Hepatocyte (in vitro differentiated cells): ENCODE measurements at regions not wholly inside any gene's neighbourhood (a gene's known extent, or its start where the extent isn't known, plus 50 kb on each side); places are given as distances from the start of the nearest gene placed in this dataset.

Source experiments
- DNase-seq: peaks from one replicate; pipeline ENCODE4 v3.0.0-alpha.2; 2016; ENCODE audit warnings: low spot score
- H2AFZ ChIP-seq: fragments of 200-600 bp; sonication (generic); 2 replicates; pipeline ENCODE4 v1.6.0; 2016; ENCODE audit warnings: antibody characterized with exemption, mild to moderate bottlenecking
- H3K27ac ChIP-seq: fragments of 200-600 bp; sonication (generic); 2 replicates; pipeline ENCODE4 v1.5.1; 2016; ENCODE audit warnings: mild to moderate bottlenecking
- H3K27me3 ChIP-seq: fragments of 200-600 bp; sonication (generic); 2 replicates; pipeline ENCODE4 v1.6.1; 2016
- H3K36me3 ChIP-seq: fragments of 200-600 bp; sonication (generic); replicated peaks from 2 replicates; pipeline ENCODE4 v1.5.1; 2016; ENCODE audit warnings: low read depth; ENCODE audit not compliant: insufficient read depth
- H3K4me1 ChIP-seq: fragments of 200-600 bp; sonication (generic); 2 replicates; pipeline ENCODE4 v1.5.1; 2016; ENCODE audit warnings: mild to moderate bottlenecking, moderate library complexity; ENCODE audit not compliant: insufficient read depth
- H3K4me2 ChIP-seq: fragments of 200-600 bp; sonication (generic); 2 replicates; pipeline ENCODE4 v1.6.0; 2016
- H3K4me3 ChIP-seq: fragments of 200-600 bp; sonication (generic); 2 replicates; pipeline ENCODE4 v1.5.1; 2016; ENCODE audit warnings: mild to moderate bottlenecking
- H3K79me2 ChIP-seq: fragments of 200-600 bp; sonication (generic); 2 replicates; pipeline ENCODE4 v1.6.0; 2017; ENCODE audit warnings: mild to moderate bottlenecking
- H3K9me2 ChIP-seq: fragments of 200-600 bp; sonication (generic); replicated peaks from 2 replicates; pipeline ENCODE4 v1.6.0; 2017; ENCODE audit warnings: mild to moderate bottlenecking; ENCODE audit not compliant: insufficient read depth
- H3K9me3 ChIP-seq: fragments of 200-600 bp; sonication (generic); 2 replicates; pipeline ENCODE4 v1.5.1; 2016; ENCODE audit warnings: low read depth, mild to moderate bottlenecking
- H4K20me1 ChIP-seq: fragments of 200-600 bp; sonication (generic); 2 replicates; pipeline ENCODE4 v1.6.0; 2016; ENCODE audit warnings: mild to moderate bottlenecking; ENCODE audit not compliant: insufficient read depth, poor library complexity, severe bottlenecking
- EZH2 ChIP-seq: fragments of 200-600 bp; sonication (generic); IDR thresholded peaks from 2 replicates; pipeline ENCODE4 v1.6.1; 2016; ENCODE audit warnings: antibody characterized with exemption, mild to moderate bottlenecking, borderline replicate concordance
- EZH2phosphoT487 ChIP-seq: fragments of 200-600 bp; sonication (generic); IDR thresholded peaks from one replicate; pipeline ENCODE4 v1.6.1; 2018; ENCODE audit warnings: antibody characterized with exemption, mild to moderate bottlenecking, low read depth, moderate library complexity; ENCODE audit not compliant: unreplicated experiment, severe bottlenecking
- WGBS: methylation state at CpG from one replicate; pipeline ENCODE4 v1.1.6; 2016; ENCODE audit warnings: low lambda C conversion rate; ENCODE audit errors: missing lambda C conversion rate; 5-methylcytosine and 5-hydroxymethylcytosine counted together
- TF ChIP-seq, protein P1 (sequence below): fragments of 200-600 bp; sonication (generic); IDR thresholded peaks from 2 replicates; pipeline ENCODE4 v1.5.1; 2016; ENCODE audit warnings: antibody characterized with exemption, mild to moderate bottlenecking; ENCODE audit not compliant: poor library complexity

DNA sequence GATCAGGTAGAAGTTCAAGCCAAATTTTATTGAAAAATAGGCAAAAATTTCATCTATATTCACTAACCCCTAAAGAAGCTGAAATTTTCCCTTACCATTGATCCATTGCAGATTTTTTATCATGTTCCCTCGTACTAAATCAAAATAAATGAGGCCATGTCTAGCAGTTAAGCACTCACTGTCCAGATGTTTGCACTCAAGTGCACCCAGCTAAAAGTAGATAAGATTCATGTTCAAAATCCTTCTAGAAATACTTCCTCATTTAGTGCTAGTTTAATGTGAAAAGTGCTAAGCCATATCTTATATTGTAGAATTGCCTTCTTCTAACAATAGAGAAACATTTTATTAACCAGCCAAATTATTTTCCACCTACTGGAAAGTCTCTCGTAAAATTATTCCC is 164.7 kb upstream of the UBE2E2 start:
- no peak for TF ChIP-seq EZH2phosphoT487
- TF ChIP-seq EZH2, result no peak
- H3K36me3 ChIP-seq, result no peaks in the 10 kb centered on the region
- no peaks in the 10 kb centered on the region for H3K9me3 ChIP-seq
- H3K79me2 ChIP-seq, result no peaks in the 10 kb centered on the region
- no peak overlapping the region for H3K4me2 ChIP-seq
- no peaks in the 10 kb centered on the region for H3K27me3 ChIP-seq
- no peaks in the 10 kb centered on the region for H3K9me2 ChIP-seq
- no peak overlapping the region for H3K27ac ChIP-seq
- H4K20me1 ChIP-seq, result no peaks in the 10 kb centered on the region
- DNase-seq, result no peak
- H2AFZ ChIP-seq, result no peak overlapping the region
- WGBS, result 55% methylated on average over 2 of the region's 2 CpGs
- no peaks in the 10 kb centered on the region for H3K4me1 ChIP-seq
- H3K4me3 ChIP-seq, result no peak overlapping the region

DNA sequence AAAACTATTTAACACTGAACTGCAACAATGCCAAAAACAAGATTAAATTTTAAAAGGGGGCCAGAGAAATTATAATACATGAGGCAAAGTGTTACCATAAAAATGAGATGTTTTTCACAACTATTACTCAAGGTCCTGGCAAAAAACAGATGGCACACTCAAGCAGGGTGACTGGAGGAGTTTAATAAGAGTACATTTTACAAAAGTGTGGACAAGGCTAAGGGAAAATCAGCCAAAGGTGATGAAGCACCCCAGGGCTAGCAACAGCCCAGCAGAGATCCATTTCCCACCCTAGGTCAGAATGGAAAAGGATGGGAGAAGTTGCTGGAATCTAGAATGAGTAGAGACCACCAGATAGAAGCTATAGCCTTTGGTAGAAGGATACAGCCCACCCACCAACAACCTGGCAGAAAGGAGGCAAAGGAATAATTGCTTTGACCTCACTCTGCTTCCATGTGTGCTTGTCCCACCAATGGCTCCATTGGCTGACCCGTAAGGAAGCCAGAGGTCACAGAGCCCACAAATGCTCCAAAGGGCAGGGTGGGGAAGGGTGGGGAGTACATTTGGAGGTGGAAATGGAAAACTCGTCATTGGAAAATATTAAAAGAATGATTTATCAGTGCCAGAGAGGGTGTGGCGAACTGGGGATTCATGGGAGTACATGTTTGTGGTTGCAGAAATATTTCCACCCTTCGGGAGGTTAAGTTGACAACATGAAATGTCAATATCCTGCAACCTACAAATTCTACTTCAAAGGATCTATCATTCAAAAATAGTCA is 161.0 kb upstream of the UBE2E2 start:
- Histone ChIP-seq H3K27ac (no peak overlapping the region), H3K9me2 (no peaks in the 10 kb centered on the region), H3K4me1 (no peaks in the 10 kb centered on the region), H3K79me2 (no peaks in the 10 kb centered on the region), H4K20me1 (no peaks in the 10 kb centered on the region), H3K4me2 (no peak overlapping the region), H2AFZ (no peak overlapping the region), H3K36me3 (no peaks in the 10 kb centered on the region), H3K27me3 (no peaks in the 10 kb centered on the region), H3K4me3 (no peak overlapping the region), H3K9me3 (no peaks in the 10 kb centered on the region)
- TF ChIP-seq EZH2phosphoT487 (no peak), EZH2 (no peak)
- TF ChIP-seq, protein P1, sequence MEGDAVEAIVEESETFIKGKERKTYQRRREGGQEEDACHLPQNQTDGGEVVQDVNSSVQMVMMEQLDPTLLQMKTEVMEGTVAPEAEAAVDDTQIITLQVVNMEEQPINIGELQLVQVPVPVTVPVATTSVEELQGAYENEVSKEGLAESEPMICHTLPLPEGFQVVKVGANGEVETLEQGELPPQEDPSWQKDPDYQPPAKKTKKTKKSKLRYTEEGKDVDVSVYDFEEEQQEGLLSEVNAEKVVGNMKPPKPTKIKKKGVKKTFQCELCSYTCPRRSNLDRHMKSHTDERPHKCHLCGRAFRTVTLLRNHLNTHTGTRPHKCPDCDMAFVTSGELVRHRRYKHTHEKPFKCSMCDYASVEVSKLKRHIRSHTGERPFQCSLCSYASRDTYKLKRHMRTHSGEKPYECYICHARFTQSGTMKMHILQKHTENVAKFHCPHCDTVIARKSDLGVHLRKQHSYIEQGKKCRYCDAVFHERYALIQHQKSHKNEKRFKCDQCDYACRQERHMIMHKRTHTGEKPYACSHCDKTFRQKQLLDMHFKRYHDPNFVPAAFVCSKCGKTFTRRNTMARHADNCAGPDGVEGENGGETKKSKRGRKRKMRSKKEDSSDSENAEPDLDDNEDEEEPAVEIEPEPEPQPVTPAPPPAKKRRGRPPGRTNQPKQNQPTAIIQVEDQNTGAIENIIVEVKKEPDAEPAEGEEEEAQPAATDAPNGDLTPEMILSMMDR, result no peak
- WGBS, result 88% methylated on average over 4 of the region's 4 CpGs
- no peak for DNase-seq

DNA sequence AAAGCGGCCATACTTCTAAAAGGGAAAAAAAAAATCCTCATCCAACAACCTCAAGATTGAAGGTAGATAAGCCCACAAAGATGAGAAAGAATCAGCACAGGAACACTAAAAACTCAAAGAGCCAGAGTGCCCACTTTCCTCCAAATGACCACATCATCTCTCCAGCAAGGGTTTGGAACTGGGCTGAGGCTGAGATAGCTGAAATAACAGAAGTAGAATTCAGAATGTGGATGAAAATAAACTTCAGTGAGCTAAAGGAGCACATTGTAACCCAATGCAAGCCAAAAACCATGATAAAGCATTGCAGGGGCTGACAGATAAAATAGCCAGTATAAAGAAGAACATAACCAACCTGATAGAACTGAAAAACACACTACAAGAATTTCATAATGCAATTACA is 158.7 kb upstream of the UBE2E2 start:
- DNase-seq, result no peak
- no peaks in the 10 kb centered on the region for H3K9me3 ChIP-seq
- H3K27ac ChIP-seq, result no peak overlapping the region
- H4K20me1 ChIP-seq, result no peaks in the 10 kb centered on the region
- H3K4me3 ChIP-seq, result no peak overlapping the region
- H3K79me2 ChIP-seq, result no peaks in the 10 kb centered on the region
- 100% methylated on average over 1 of the region's 1 CpG for WGBS
- H3K36me3 ChIP-seq, result no peaks in the 10 kb centered on the region
- no peak overlapping the region for H3K4me2 ChIP-seq
- no peaks in the 10 kb centered on the region for H3K27me3 ChIP-seq
- no peaks in the 10 kb centered on the region for H3K4me1 ChIP-seq
- TF ChIP-seq EZH2 (no peak), EZH2phosphoT487 (no peak)
- TF ChIP-seq, protein P1, result no peak
- H2AFZ ChIP-seq, result no peak overlapping the region
- H3K9me2 ChIP-seq, result no peaks in the 10 kb centered on the region

DNA sequence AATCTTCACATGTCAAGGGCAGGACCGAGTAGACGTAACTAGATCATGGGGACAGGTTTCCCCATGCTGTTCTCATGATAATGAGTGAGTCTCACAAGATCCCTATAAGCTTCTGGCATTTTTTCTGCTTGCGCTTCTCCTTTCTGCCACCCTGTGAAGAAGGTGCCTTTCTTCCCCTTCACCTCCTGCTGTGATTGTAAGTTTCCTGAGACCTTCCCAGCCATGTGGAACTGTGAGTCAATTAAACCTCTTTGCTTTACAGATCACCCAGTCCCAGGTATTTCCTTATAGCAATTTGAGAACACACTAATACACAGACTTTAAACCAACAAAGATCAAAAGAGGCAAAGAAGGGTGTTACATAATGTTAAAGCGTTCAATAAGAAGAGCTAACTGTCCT is 156.6 kb upstream of the UBE2E2 start:
- 91% methylated on average over 4 of the region's 4 CpGs for WGBS
- TF ChIP-seq EZH2 (no peak), EZH2phosphoT487 (no peak)
- TF ChIP-seq, protein P1, result no peak

More for the DNA sequence above, 156.6 kb upstream of the UBE2E2 start:
- no peaks in the 10 kb centered on the region for H3K79me2 ChIP-seq
- H3K27me3 ChIP-seq, result no peaks in the 10 kb centered on the region
- H3K9me2 ChIP-seq, result no peaks in the 10 kb centered on the region
- H2AFZ ChIP-seq, result no peak overlapping the region
- no peaks in the 10 kb centered on the region for H3K4me1 ChIP-seq
- DNase-seq, result no peak
- H3K4me2 ChIP-seq, result no peak overlapping the region
- no peaks in the 10 kb centered on the region for H3K36me3 ChIP-seq
- H3K27ac ChIP-seq, result no peak overlapping the region
- no peak overlapping the region for H3K4me3 ChIP-seq
- no peaks in the 10 kb centered on the region for H4K20me1 ChIP-seq
- H3K9me3 ChIP-seq, result no peaks in the 10 kb centered on the region
